Mesenchymal stem cell (in vitro differentiated cells and primary cell): ENCODE measurements at regions not wholly inside any gene's neighbourhood (a gene's known extent, or its start where the extent isn't known, plus 50 kb on each side); places are given as distances from the start of the nearest gene placed in this dataset.

Experiments used
- DNase-seq: peaks from one replicate; pipeline ENCODE4 v3.0.0-alpha.2; 2013
- H2AFZ ChIP-seq: one replicate; pipeline ENCODE4 v1.6.1; 2013; ENCODE audit warnings: low read depth, mild to moderate bottlenecking, control low read depth, inconsistent platforms, low read length, moderate library complexity
- H2AK5ac ChIP-seq: 2 replicates; pipeline ENCODE4 v1.6.1; 2013; ENCODE audit warnings: low read length, moderate library complexity, mild to moderate bottlenecking, inconsistent platforms; ENCODE audit not compliant: severe bottlenecking
- H2BK120ac ChIP-seq: one replicate; pipeline ENCODE4 v1.6.1; 2013; ENCODE audit warnings: low read depth, mild to moderate bottlenecking, inconsistent platforms, low read length, moderate library complexity
- H2BK12ac ChIP-seq, 2 experiments: one replicate each; pipeline ENCODE4 v1.6.1; 2013; ENCODE audit warnings: inconsistent platforms in 2 of 2, low read length in 2 of 2, mild to moderate bottlenecking in 2 of 2, moderate library complexity in 2 of 2, control low read depth in 1 of 2
- H2BK15ac ChIP-seq: one replicate; pipeline ENCODE4 v1.6.1; 2013; ENCODE audit warnings: mild to moderate bottlenecking, low read depth, inconsistent platforms; ENCODE audit not compliant: poor library complexity, severe bottlenecking
- H2BK5ac ChIP-seq: 2 replicates; pipeline ENCODE4 v1.6.1; 2013; ENCODE audit warnings: low read depth, mild to moderate bottlenecking, low read length, control low read depth, inconsistent platforms; ENCODE audit not compliant: poor library complexity, severe bottlenecking
- H3K14ac ChIP-seq, 2 experiments: one replicate each; pipeline ENCODE4 v1.6.1; 2013; ENCODE audit warnings: inconsistent platforms in 2 of 2, low read length in 2 of 2, control low read depth in 1 of 2, mild to moderate bottlenecking in 1 of 2, moderate library complexity in 1 of 2
- H3K18ac ChIP-seq, 2 experiments: one replicate each; pipeline ENCODE4 v1.6.1; 2013; ENCODE audit warnings: inconsistent platforms in 2 of 2, low read length in 2 of 2, control low read depth in 1 of 2, low read depth in 1 of 2, mild to moderate bottlenecking in 1 of 2
- H3K23ac ChIP-seq, 2 experiments: one replicate each; pipeline ENCODE4 v1.6.1; 2013; ENCODE audit warnings: inconsistent platforms in 2 of 2, low read length in 2 of 2, mild to moderate bottlenecking in 2 of 2, moderate library complexity in 2 of 2, control low read depth in 1 of 2
- H3K27ac ChIP-seq: 2 replicates; pipeline ENCODE4 v1.5.1; 2013; ENCODE audit warnings: mild to moderate bottlenecking, moderate library complexity, low read length, control low read depth, inconsistent platforms; ENCODE audit not compliant: poor library complexity, severe bottlenecking
- H3K27me3 ChIP-seq, 2 experiments: 2 replicates each; pipeline versions ENCODE4 v1.6.1 to v1.7.0; 2013; ENCODE audit warnings: low read length in 2 of 2, mild to moderate bottlenecking in 2 of 2, moderate library complexity in 2 of 2, control low read depth in 1 of 2, inconsistent platforms in 1 of 2; ENCODE audit not compliant: control insufficient read depth in 1 of 2, insufficient read depth in 1 of 2
- H3K36me3 ChIP-seq, 2 experiments: 2 replicates each; pipeline versions ENCODE4 v1.6.1 to v1.7.0; 2013; ENCODE audit warnings: low read length in 2 of 2, control low read depth in 1 of 2, inconsistent platforms in 1 of 2, low read depth in 1 of 2, mild to moderate bottlenecking in 1 of 2; ENCODE audit not compliant: insufficient read depth in 2 of 2, control insufficient read depth in 1 of 2
- H3K4ac ChIP-seq, 2 experiments: one replicate each; pipeline ENCODE4 v1.6.1; 2013; ENCODE audit warnings: inconsistent platforms in 2 of 2, low read length in 2 of 2, mild to moderate bottlenecking in 2 of 2, moderate library complexity in 2 of 2, control low read depth in 1 of 2, low read depth in 1 of 2
- H3K4me1 ChIP-seq: 2 replicates; pipeline ENCODE4 v1.6.1; 2013; ENCODE audit warnings: low read depth, low read length, control low read depth; ENCODE audit not compliant: control insufficient read depth, insufficient read depth
- H3K4me2 ChIP-seq: 2 replicates; pipeline ENCODE4 v1.6.1; 2013; ENCODE audit warnings: low read length, mild to moderate bottlenecking, inconsistent platforms; ENCODE audit not compliant: poor library complexity, severe bottlenecking
- H3K4me3 ChIP-seq, 2 experiments: 2 replicates each; pipeline versions ENCODE4 v1.5.1 to v1.7.0; 2013; ENCODE audit warnings: low read length in 2 of 2, mild to moderate bottlenecking in 2 of 2, control low read depth in 1 of 2, low read depth in 1 of 2; ENCODE audit not compliant: insufficient read depth in 1 of 2
- H3K79me1 ChIP-seq: replicated peaks from 2 replicates; pipeline ENCODE4 v1.6.1; 2013; ENCODE audit warnings: mild to moderate bottlenecking, control low read depth, low read length, inconsistent platforms; ENCODE audit not compliant: poor library complexity, severe bottlenecking
- H3K9ac ChIP-seq: 2 replicates; pipeline ENCODE4 v1.7.0; 2013; ENCODE audit warnings: mild to moderate bottlenecking, low read length, moderate library complexity
- H3K9me3 ChIP-seq: 2 replicates; pipeline ENCODE4 v1.7.0; 2013; ENCODE audit warnings: mild to moderate bottlenecking, low read length; ENCODE audit not compliant: control insufficient read depth
- H4K8ac ChIP-seq: one replicate; pipeline ENCODE4 v1.6.1; 2013; ENCODE audit warnings: inconsistent platforms, mild to moderate bottlenecking, low read length, moderate library complexity
- H4K91ac ChIP-seq: one replicate; pipeline ENCODE4 v1.6.1; 2013; ENCODE audit warnings: mild to moderate bottlenecking, low read length, inconsistent platforms
- WGBS: methylation state at CpG from one replicate; pipeline ENCODE4 v1.1.7; 2013; ENCODE audit warnings: mixed read lengths; 5-methylcytosine and 5-hydroxymethylcytosine counted together

- Histone ChIP-seq H2BK120ac (no peak overlapping the region), H3K4ac (no peak overlapping the region)
- 65% methylated on average over 1 of the region's 1 CpG for WGBS
These were observed 668.4 kb upstream of the FBXO33 start for GRCh38 chr14:40100544-40101196.

GRCh38 chr14:40099316-40099715 lies 667.1 kb upstream of the FBXO33 start:
- no peak overlapping the region for H4K8ac ChIP-seq
- no peak overlapping the region for H2BK120ac ChIP-seq
- H2AFZ ChIP-seq: no peak overlapping the region
- no peak overlapping the region for H3K14ac ChIP-seq
- H3K27me3 ChIP-seq: no peaks in the 10 kb centered on the region
- 78% methylated on average over 2 of the region's 2 CpGs for WGBS
- no peak overlapping the region for H2AK5ac ChIP-seq
- H2BK12ac ChIP-seq: no peak overlapping the region
- H3K9ac ChIP-seq: no peak overlapping the region
- no peaks in the 10 kb centered on the region for H3K4me1 ChIP-seq
- no peak overlapping the region for H2BK5ac ChIP-seq
- H2BK15ac ChIP-seq: no peak overlapping the region
- no peak overlapping the region for H3K4ac ChIP-seq
- no peak overlapping the region for H3K23ac ChIP-seq
- H3K18ac ChIP-seq: no peak overlapping the region
- H3K27ac ChIP-seq: no peak overlapping the region
- no peaks in the 10 kb centered on the region for H3K36me3 ChIP-seq
- no peaks in the 10 kb centered on the region for H3K79me1 ChIP-seq
- no peaks in the 10 kb centered on the region for H3K9me3 ChIP-seq
- H4K91ac ChIP-seq: no peak overlapping the region
- no peak overlapping the region for H3K4me2 ChIP-seq
- no peak overlapping the region for H3K4me3 ChIP-seq
- no peak for DNase-seq

More at GRCh38 chr14:40100544-40101196, 668.4 kb upstream of the FBXO33 start:
- H3K27me3 ChIP-seq: no peaks in the 10 kb centered on the region
- H3K18ac ChIP-seq: no peak overlapping the region
- H3K14ac ChIP-seq: no peak overlapping the region
- H3K9ac ChIP-seq: no peak overlapping the region
- no peak overlapping the region for H3K27ac ChIP-seq
- H2AK5ac ChIP-seq: no peak overlapping the region
- H3K9me3 ChIP-seq: no peaks in the 10 kb centered on the region
- no peaks in the 10 kb centered on the region for H3K79me1 ChIP-seq
- H3K4me3 ChIP-seq: no peak overlapping the region
- no peak for DNase-seq
- no peak overlapping the region for H2BK15ac ChIP-seq
- no peak overlapping the region for H2BK12ac ChIP-seq
- H2BK5ac ChIP-seq: no peak overlapping the region
- H4K8ac ChIP-seq: no peak overlapping the region
- no peaks in the 10 kb centered on the region for H3K4me1 ChIP-seq
- no peaks in the 10 kb centered on the region for H3K36me3 ChIP-seq
- H3K4me2 ChIP-seq: no peak overlapping the region
- H2AFZ ChIP-seq: no peak overlapping the region
- H3K23ac ChIP-seq: no peak overlapping the region
- no peak overlapping the region for H4K91ac ChIP-seq

- Histone ChIP-seq H2AFZ (no peak overlapping the region), H3K36me3 (no peaks in the 10 kb centered on the region), H4K8ac (no peak overlapping the region), H3K4me2 (no peak overlapping the region), H2BK120ac (no peak overlapping the region), H4K91ac (no peak overlapping the region), H3K9ac (no peak overlapping the region), H3K4ac (no peak overlapping the region), H3K79me1 (no peaks in the 10 kb centered on the region), H2BK15ac (no peak overlapping the region), H3K4me1 (no peaks in the 10 kb centered on the region), H3K27me3 (no peaks in the 10 kb centered on the region), H3K4me3 (no peak overlapping the region), H3K27ac (no peak overlapping the region), H2BK5ac (no peak overlapping the region), H2AK5ac (no peak overlapping the region), H3K23ac (no peak overlapping the region), H3K18ac (no peak overlapping the region), H3K14ac (no peak overlapping the region), H3K9me3 (no peaks in the 10 kb centered on the region), H2BK12ac (no peak overlapping the region)
- no peak for DNase-seq
- no CpG with 5 or more reads among the region's 3 CpGs for WGBS
These were observed 666.2 kb upstream of the FBXO33 start for GRCh38 chr14:40098468-40098867.

GRCh38 chr14:40096968-40097367 lies 664.7 kb upstream of the FBXO33 start:
- Histone ChIP-seq H2AK5ac (no peak overlapping the region), H2BK15ac (no peak overlapping the region), H4K8ac (no peak overlapping the region), H3K4ac (no peak overlapping the region), H3K79me1 (no peaks in the 10 kb centered on the region), H2BK120ac (no peak overlapping the region), H4K91ac (no peak overlapping the region), H2BK12ac (no peak overlapping the region), H3K36me3 (no peaks in the 10 kb centered on the region), H3K4me1 (no peaks in the 10 kb centered on the region), H3K18ac (no peak overlapping the region), H3K27me3 (no peaks in the 10 kb centered on the region), H3K14ac (no peak overlapping the region), H3K4me3 (no peak overlapping the region), H3K27ac (no peak overlapping the region), H3K4me2 (no peak overlapping the region), H3K9me3 (no peaks in the 10 kb centered on the region), H3K23ac (no peak overlapping the region), H2AFZ (no peak overlapping the region), H2BK5ac (no peak overlapping the region), H3K9ac (no peak overlapping the region)
- no peak for DNase-seq
